Right lobe of liver (tissue), 4 donors: ENCODE measurements at regions not wholly inside any gene's neighbourhood (a gene's known extent, or its start where the extent isn't known, plus 50 kb on each side); places are given as distances from the start of the nearest gene placed in this dataset.

Experiments
- POLR2A ChIP-seq: fragments of 450-650 bp; IDR thresholded peaks from one replicate; pipeline ENCODE4 v1.6.1; 2017; ENCODE audit warnings: antibody characterized with exemption, mild to moderate bottlenecking
- TF ChIP-seq, protein P1 (sequence below), 4 donors: fragments of 200-600 bp in 3 of 4; fragments of 450-650 bp in 1 of 4; IDR thresholded peaks; one replicate each; pipeline versions ENCODE4 v1.5.1 to v1.8.0; 2016 to 2022; ENCODE audit warnings: antibody characterized with exemption in 4 of 4, mild to moderate bottlenecking in 2 of 4
- donor health status: DM: no; HTN: no; CAD: no.
- donor health status: DM: no; HTN: no; CAD: no.
- donor health status: DM: no; HTN: yes; CAD: no.

- no peak for TF ChIP-seq POLR2A
- TF ChIP-seq, protein P1, sequence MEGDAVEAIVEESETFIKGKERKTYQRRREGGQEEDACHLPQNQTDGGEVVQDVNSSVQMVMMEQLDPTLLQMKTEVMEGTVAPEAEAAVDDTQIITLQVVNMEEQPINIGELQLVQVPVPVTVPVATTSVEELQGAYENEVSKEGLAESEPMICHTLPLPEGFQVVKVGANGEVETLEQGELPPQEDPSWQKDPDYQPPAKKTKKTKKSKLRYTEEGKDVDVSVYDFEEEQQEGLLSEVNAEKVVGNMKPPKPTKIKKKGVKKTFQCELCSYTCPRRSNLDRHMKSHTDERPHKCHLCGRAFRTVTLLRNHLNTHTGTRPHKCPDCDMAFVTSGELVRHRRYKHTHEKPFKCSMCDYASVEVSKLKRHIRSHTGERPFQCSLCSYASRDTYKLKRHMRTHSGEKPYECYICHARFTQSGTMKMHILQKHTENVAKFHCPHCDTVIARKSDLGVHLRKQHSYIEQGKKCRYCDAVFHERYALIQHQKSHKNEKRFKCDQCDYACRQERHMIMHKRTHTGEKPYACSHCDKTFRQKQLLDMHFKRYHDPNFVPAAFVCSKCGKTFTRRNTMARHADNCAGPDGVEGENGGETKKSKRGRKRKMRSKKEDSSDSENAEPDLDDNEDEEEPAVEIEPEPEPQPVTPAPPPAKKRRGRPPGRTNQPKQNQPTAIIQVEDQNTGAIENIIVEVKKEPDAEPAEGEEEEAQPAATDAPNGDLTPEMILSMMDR (IDR thresholded peaks at IDR 0.05), result no peak
Observed at GRCh38 chr3:40899286-40899712, 300.0 kb upstream of the CTNNB1 start.
